CD4-positive, alpha-beta T cell (primary cell): ENCODE measurements at regions not wholly inside any gene's neighbourhood (a gene's known extent, or its start where the extent isn't known, plus 50 kb on each side); places are given as distances from the start of the nearest gene placed in this dataset.

ENCODE experiments used
- ATAC-seq: fragments of 200-7000 bp; cut with Tn5 transposase; one replicate; pipeline ENCODE4 v1.10.0; 2022; ENCODE audit warnings: mild to moderate bottlenecking; ENCODE audit not compliant: poor library complexity
- CTCF ChIA-PET: fragments of 350-600 bp; sonication (Branson Sonifier 250); formaldehyde crosslinking; loops from one replicate; lab custom pipeline; 2021; ENCODE audit warnings: antibody characterized with exemption, inconsistent platforms; lab: Charles Lee
- POLR2A ChIA-PET: fragments of 350-600 bp; sonication (Branson Sonifier 250); formaldehyde crosslinking; loops from one replicate; lab custom pipeline; 2021; ENCODE audit warnings: antibody characterized with exemption, inconsistent platforms; lab: Charles Lee
- DNase-seq, 14 experiments: peaks; one replicate each; pipeline ENCODE4 v3.0.0-alpha.2; 2013 to 2020; ENCODE audit warnings: mixed read lengths in 2 of 14
- H3K27ac ChIP-seq, 2 donors: one replicate each; pipeline versions ENCODE4 v1.5.1 to v1.7.0; 2013; ENCODE audit warnings: low read length in 2 of 2, low read depth in 1 of 2, mild to moderate bottlenecking in 1 of 2
- H3K27me3 ChIP-seq, 2 experiments: 1 replicate in 1 of 2; 2 replicates in 1 of 2; pipeline versions ENCODE4 v1.6.1 to v1.7.0; 2013; ENCODE audit warnings: low read length in 2 of 2, control low read depth in 1 of 2, mild to moderate bottlenecking in 1 of 2, moderate library complexity in 1 of 2; ENCODE audit not compliant: insufficient read depth in 2 of 2, control insufficient read depth in 1 of 2
- H3K36me3 ChIP-seq: one replicate; pipeline ENCODE4 v1.6.1; 2013; ENCODE audit warnings: low read length, control low read depth; ENCODE audit not compliant: insufficient read depth
- H3K4me1 ChIP-seq: one replicate; pipeline ENCODE4 v1.6.1; 2013; ENCODE audit warnings: low read length, control low read depth; ENCODE audit not compliant: insufficient read depth
- H3K4me3 ChIP-seq: one replicate; pipeline ENCODE4 v1.5.1; 2013; ENCODE audit warnings: mild to moderate bottlenecking, low read length, moderate library complexity
- H3K9me3 ChIP-seq, 2 experiments: 1 replicate in 1 of 2; 2 replicates in 1 of 2; pipeline versions ENCODE4 v1.6.1 to v1.7.0; 2013; ENCODE audit warnings: low read length in 2 of 2, mild to moderate bottlenecking in 2 of 2, control low read depth in 1 of 2, moderate library complexity in 1 of 2; ENCODE audit not compliant: control insufficient read depth in 1 of 2, insufficient read depth in 1 of 2
- H3K27ac Mint-ChIP-seq: one replicate; pipeline ENCODE4 v1.8.0; 2020; ENCODE audit warnings: mixed read lengths
- H3K27me3 Mint-ChIP-seq: one replicate; pipeline ENCODE4 v1.8.0; 2021; ENCODE audit warnings: mixed read lengths
- H3K36me3 Mint-ChIP-seq: one replicate; pipeline ENCODE4 v1.8.0; 2021; ENCODE audit warnings: low read depth, mixed read lengths
- H3K4me1 Mint-ChIP-seq: one replicate; pipeline ENCODE4 v1.8.0; 2021; ENCODE audit warnings: low read depth, mixed read lengths
- H3K4me3 Mint-ChIP-seq: one replicate; pipeline ENCODE4 v1.8.0; 2020; ENCODE audit warnings: mild to moderate bottlenecking, mixed read lengths
- H3K9me3 Mint-ChIP-seq: one replicate; pipeline ENCODE4 v1.8.0; 2020; ENCODE audit warnings: mixed read lengths
- intact Hi-C, 2 experiments: fragments of 100-400 bp; cut with DNase I in 1 of 2; cut with micrococcal nuclease in 1 of 2; formaldehyde crosslinking; loops; one replicate each; pipeline versions ENCODE4 v1.15.1 to v1.9.0; 2023 to 2025; cut with DNase I, micrococcal nuclease
- TF ChIP-seq, protein P1 (sequence below): fragments of 200-600 bp; IDR thresholded peaks from one replicate; pipeline ENCODE4 v1.8.0; 2022; ENCODE audit warnings: antibody characterized with exemption, mild to moderate bottlenecking

DNA sequence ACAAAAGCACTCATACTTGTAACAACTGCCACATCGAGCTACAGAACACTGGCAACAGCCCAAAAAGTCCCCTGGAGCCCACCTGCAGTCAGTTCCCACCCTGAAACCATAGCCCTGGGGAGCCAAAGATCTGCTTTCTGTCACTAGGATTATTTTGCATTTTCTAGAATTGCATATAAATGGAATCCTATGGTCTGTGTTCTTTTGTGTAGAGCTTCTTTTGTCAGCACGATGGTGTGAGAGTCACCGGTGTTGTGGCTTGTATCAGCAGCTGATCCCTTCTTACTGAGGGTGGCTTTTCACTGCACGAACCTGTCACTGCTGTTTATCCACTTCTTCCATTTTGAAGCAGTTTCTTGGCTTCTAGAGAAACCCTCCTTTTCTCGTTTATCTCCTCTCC is 60.1 kb upstream of the PRR23E start:
- TF ChIP-seq, protein P1, sequence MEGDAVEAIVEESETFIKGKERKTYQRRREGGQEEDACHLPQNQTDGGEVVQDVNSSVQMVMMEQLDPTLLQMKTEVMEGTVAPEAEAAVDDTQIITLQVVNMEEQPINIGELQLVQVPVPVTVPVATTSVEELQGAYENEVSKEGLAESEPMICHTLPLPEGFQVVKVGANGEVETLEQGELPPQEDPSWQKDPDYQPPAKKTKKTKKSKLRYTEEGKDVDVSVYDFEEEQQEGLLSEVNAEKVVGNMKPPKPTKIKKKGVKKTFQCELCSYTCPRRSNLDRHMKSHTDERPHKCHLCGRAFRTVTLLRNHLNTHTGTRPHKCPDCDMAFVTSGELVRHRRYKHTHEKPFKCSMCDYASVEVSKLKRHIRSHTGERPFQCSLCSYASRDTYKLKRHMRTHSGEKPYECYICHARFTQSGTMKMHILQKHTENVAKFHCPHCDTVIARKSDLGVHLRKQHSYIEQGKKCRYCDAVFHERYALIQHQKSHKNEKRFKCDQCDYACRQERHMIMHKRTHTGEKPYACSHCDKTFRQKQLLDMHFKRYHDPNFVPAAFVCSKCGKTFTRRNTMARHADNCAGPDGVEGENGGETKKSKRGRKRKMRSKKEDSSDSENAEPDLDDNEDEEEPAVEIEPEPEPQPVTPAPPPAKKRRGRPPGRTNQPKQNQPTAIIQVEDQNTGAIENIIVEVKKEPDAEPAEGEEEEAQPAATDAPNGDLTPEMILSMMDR: no peak
- Mint-ChIP-seq H3K4me1 (no peaks in the 10 kb centered on the region), H3K27me3 (peaks cover 48% of the 10 kb centered on the region), H3K4me3 (no peak overlapping the region), H3K27ac (no peak overlapping the region), H3K36me3 (no peaks in the 10 kb centered on the region), H3K9me3 (no peaks in the 10 kb centered on the region)
- Histone ChIP-seq H3K4me3 (no peak overlapping the region), H3K36me3 (no peaks in the 10 kb centered on the region), H3K4me1 (peaks cover 3% of the 10 kb centered on the region), H3K9me3 (peaks cover 0 to 18% of the 10 kb centered on the region in 2 experiments), H3K27ac (no peak overlapping the region), H3K27me3 (peaks cover 6 to 21% of the 10 kb centered on the region in 2 experiments)
- ChIA-PET CTCF (no interaction called here), POLR2A (no interaction called here)
- DNase-seq (no peak), ATAC-seq (no peak)
- intact Hi-C loops: no loop called here

DNA sequence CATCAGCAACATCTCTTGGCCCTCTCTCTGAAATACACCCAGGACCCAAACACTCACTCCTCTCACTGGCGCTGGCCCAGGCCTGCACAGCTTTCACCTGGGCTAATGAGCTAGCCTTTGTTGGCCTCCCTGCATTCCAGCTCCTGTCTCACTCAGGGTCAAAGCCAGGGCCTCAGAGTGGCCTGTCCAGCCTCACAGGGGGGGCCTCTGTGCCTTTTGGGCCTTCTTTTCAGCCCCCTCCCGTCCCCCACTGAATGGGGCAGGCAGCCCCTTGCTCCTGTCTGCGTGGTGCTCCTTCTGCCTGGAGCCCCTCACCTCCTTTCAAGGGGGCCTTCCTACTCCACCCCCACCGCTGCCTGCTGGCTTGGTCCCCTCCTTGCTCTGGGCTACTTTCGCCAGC is 59.0 kb upstream of the PRR23E start:
- Histone ChIP-seq H3K36me3 (no peaks in the 10 kb centered on the region), H3K4me3 (no peak overlapping the region), H3K27ac (no peak overlapping the region), H3K4me1 (peaks cover 3% of the 10 kb centered on the region), H3K9me3 (peaks cover 0 to 18% of the 10 kb centered on the region in 2 experiments), H3K27me3 (peaks cover 9 to 21% of the 10 kb centered on the region in 2 experiments)
- ChIA-PET CTCF (no interaction called here), POLR2A (no interaction called here)
- no peak overlapping the region for H3K4me3 Mint-ChIP-seq
- peaks cover 51% of the 10 kb centered on the region for H3K27me3 Mint-ChIP-seq
- ATAC-seq (no peak), DNase-seq (no peak)
- no peak overlapping the region for H3K27ac Mint-ChIP-seq
- H3K4me1 Mint-ChIP-seq: no peaks in the 10 kb centered on the region
- no peaks in the 10 kb centered on the region for H3K9me3 Mint-ChIP-seq
- TF ChIP-seq, protein P1: no peak
- H3K36me3 Mint-ChIP-seq: no peaks in the 10 kb centered on the region
- intact Hi-C loops: no loop called here

DNA sequence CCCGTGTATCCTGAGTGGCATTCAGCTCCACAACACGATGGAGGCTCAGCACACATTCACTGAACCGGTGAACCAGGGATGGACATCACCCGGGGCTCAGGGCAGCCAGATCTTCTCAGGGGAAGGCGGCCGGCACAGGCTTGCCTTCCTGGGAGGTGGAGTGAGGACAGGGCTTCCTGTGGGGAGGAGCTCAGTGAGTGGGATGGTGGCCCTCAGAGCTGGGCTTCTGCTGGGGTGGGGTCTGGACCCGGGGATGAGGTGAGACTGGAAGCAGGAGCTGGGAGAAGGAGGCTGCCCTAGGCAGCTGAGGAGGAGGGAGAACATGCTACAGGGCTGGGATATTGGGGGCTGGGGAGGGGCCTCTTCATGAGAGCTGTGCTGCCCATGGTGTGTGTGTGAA is 58.5 kb upstream of the PRR23E start:
- ATAC-seq (no peak), DNase-seq (no peak)
- ChIA-PET CTCF (no interaction called here), POLR2A (no interaction called here)
- no peaks in the 10 kb centered on the region for H3K4me1 Mint-ChIP-seq
- H3K4me1 ChIP-seq: peaks cover 3% of the 10 kb centered on the region
- no peaks in the 10 kb centered on the region for H3K36me3 ChIP-seq
- TF ChIP-seq, protein P1: no peak
- H3K27me3 ChIP-seq: peaks cover 9 to 21% of the 10 kb centered on the region in 2 experiments
- H3K9me3 ChIP-seq: peaks cover 0 to 18% of the 10 kb centered on the region in 2 experiments
- intact Hi-C loops: no loop called here
- no peak overlapping the region for H3K27ac Mint-ChIP-seq
- H3K4me3 Mint-ChIP-seq: no peak overlapping the region
- no peak overlapping the region for H3K27ac ChIP-seq
- H3K4me3 ChIP-seq: no peak overlapping the region
- H3K9me3 Mint-ChIP-seq: no peaks in the 10 kb centered on the region
- peaks cover 51% of the 10 kb centered on the region for H3K27me3 Mint-ChIP-seq
- no peaks in the 10 kb centered on the region for H3K36me3 Mint-ChIP-seq
